Testis (tissue), 2 donors: ENCODE measurements at regions not wholly inside any gene's neighbourhood (a gene's known extent, or its start where the extent isn't known, plus 50 kb on each side); places are given as distances from the start of the nearest gene placed in this dataset.

Source experiments
- POLR2A ChIP-seq: fragments of 450-650 bp; IDR thresholded peaks from one replicate; pipeline ENCODE4 v1.6.1; 2017; ENCODE audit warnings: antibody characterized with exemption, mild to moderate bottlenecking, moderate library complexity
- TF ChIP-seq, protein P1 (sequence below), 3 experiments: fragments of 450-650 bp in 2 of 3; fragments of 200-600 bp in 1 of 3; sonication (generic) in 1 of 3; IDR thresholded peaks; one replicate each; pipeline ENCODE4 v1.5.1; 2016 to 2019; ENCODE audit warnings: antibody characterized with exemption in 3 of 3, mild to moderate bottlenecking in 2 of 3, moderate library complexity in 1 of 3

DNA sequence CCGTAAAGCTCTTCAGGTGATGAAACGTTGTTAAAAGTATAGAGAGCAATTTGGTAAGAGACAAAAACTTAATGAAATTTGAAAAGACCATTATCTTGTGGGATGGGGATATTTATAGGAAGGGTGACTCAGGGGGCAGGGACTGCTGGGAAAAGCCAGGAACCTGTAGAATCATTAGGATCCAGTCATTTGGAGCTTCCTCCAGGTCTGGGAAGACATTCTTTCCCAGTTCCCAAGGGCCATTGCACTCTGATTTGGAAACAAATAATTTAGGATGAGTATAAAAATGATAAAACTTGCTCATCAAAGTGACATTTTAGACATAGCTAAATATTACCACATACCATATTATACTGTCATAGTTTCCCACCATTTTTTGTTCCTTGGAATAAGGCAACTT is 143.9 kb downstream of the PFKFB3 start:
- no peak for TF ChIP-seq POLR2A
- TF ChIP-seq, protein P1, sequence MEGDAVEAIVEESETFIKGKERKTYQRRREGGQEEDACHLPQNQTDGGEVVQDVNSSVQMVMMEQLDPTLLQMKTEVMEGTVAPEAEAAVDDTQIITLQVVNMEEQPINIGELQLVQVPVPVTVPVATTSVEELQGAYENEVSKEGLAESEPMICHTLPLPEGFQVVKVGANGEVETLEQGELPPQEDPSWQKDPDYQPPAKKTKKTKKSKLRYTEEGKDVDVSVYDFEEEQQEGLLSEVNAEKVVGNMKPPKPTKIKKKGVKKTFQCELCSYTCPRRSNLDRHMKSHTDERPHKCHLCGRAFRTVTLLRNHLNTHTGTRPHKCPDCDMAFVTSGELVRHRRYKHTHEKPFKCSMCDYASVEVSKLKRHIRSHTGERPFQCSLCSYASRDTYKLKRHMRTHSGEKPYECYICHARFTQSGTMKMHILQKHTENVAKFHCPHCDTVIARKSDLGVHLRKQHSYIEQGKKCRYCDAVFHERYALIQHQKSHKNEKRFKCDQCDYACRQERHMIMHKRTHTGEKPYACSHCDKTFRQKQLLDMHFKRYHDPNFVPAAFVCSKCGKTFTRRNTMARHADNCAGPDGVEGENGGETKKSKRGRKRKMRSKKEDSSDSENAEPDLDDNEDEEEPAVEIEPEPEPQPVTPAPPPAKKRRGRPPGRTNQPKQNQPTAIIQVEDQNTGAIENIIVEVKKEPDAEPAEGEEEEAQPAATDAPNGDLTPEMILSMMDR (IDR thresholded peaks at IDR 0.05), result no peak
